Tongue (tissue), 1 donor: ENCODE measurements at regions not wholly inside any gene's neighbourhood (a gene's known extent, or its start where the extent isn't known, plus 50 kb on each side); places are given as distances from the start of the nearest gene placed in this dataset.
A peak's percentile ranks its signal among the peaks of the same experiment; 100 is the strongest.

ENCODE experiments used
- DNase-seq: peaks from one replicate; pipeline ENCODE4 v3.0.0-alpha.2; 2015

- no peak for DNase-seq
Measured at GRCh38 chr4:130338851-130339250, 1242.9 kb downstream of the C4orf33 start.

DNA sequence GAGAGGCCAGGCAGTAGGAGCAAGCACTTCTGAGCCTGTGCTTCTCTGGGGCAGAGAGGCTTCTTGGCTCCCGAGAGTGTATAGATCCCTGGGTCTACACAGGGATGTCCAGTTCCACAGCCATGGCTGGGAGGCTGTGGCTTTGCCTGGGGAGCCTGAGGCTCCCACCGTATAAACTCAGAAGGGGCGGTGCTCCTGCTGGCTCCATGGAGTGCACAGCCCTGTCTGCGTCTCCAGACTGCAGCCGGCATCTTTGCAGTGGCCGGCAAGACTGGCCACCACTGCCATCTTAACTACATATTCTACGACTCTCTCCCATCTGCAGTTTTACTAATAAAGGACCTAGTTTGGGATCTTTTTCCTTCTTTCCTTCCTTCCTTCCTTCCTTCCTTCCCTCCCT is 1253.8 kb downstream of the C4orf33 start:
- DNase-seq: no peak

GRCh38 chr4:130356873-130357272 is 1260.9 kb downstream of the C4orf33 start:
- no peak for DNase-seq

DNA sequence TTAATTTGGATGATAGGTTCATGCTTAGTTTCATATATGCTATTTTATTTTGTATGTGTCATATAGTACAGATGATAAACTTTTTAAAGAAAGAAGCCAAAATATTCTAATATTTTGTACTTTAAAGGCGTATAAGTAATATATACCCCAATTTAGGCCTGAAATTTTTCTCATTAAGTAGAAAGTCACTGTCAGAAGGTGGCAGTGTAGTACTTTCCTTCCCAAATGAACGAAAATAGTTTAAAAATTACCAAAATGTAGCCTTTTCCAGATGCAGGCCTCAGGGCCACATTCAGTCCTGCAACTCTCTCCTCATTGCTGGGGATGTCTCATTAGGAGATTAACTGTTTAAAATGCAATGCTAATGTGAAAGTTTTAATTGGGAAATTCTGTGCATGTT is 1263.6 kb downstream of the C4orf33 start:
- DNase-seq: peak; percentile 14

DNA sequence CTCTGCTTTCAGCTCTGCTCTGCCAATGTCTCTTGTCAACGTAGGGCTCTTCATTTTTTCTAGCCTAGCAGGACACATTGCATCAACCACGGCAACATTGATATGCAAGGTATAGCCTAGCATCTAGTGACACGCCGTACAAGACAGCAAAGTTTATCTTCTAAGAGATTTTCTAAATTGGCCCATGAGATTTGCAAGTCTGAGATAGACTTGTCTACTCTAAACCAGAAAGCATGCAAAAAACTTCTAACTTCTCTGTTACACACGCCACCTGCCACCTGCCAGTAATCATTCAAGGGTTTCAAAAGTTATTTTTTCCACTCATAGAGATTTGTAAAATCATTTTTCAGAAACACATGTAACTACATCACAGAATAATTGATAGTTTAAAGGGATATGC is 1265.7 kb downstream of the C4orf33 start:
- DNase-seq: no peak

GRCh38 chr4:130368668-130369067 is 1272.7 kb downstream of the C4orf33 start:
- DNase-seq: no peak

DNA sequence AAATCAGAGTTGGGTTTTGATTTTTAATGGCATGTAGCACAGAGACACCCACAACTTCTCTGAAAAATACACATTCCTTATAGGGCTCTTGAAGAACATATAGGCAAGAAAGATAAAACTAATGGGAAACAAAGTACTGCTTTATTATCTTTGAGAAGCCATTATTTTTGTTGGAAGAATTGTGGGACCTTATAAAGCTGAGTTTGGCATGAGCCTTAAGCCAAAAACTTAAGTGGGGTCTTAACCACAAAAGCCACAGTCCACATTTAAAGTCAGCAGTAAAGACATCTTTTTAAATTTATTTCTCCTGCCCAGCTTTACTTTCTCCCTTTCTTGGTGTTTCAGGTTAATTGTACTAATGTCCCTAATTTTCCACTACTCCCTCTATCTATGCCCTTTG is 1297.3 kb downstream of the C4orf33 start:
- DNase-seq: no peak

DNA sequence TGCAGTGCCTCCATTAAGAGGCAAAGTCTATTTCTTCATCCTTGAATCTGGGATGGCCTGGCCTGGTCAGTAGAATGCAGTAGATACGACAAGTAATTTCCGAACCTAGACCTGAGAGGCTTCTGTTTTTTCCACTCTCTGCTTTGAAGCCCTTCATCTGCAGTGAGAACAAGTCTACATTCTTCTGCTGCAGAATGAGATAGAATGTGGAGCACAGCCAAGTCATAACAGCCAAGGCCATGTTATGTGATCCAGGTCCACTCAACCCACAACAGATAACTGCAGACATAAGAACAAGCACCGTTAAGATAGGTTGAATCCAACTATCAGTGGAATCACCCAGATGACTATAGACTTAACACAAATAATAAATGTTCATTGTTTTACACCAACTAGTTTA is 1297.7 kb downstream of the C4orf33 start:
- peak; percentile 1 for DNase-seq

GRCh38 chr4:130395871-130396270 is 1299.9 kb downstream of the C4orf33 start:
- DNase-seq: no peak

GRCh38 chr4:130403221-130403620 is 1307.3 kb downstream of the C4orf33 start:
- no peak for DNase-seq

GRCh38 chr4:130416228-130416627 is 1320.3 kb downstream of the C4orf33 start:
- DNase-seq: no peak

- DNase-seq: no peak
Measured at GRCh38 chr4:130419211-130419975, 1323.4 kb downstream of the C4orf33 start.

GRCh38 chr4:130422261-130422660 is 1326.3 kb downstream of the C4orf33 start:
- DNase-seq: no peak

DNA sequence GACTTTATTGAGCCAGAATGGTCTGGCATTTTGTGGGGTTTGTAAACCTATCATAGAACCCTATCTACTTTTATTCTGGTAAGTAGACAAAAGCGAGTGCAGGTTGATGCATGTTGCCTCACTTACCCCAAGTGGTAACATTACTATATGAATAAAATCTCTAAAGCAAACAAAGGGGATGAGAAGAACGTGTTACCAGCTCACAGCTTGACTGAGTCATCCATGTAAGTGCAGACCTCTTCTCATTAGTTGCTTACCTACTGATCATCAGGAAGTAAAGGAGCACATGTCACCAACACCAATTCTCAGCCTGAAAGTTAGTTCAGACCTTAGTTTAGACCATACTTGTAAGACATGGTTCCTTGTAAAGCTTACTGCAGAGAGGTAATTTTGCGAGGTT is 1328.3 kb downstream of the C4orf33 start:
- no peak for DNase-seq

GRCh38 chr4:130432289-130432688 is 1336.3 kb downstream of the C4orf33 start:
- DNase-seq: no peak

DNA sequence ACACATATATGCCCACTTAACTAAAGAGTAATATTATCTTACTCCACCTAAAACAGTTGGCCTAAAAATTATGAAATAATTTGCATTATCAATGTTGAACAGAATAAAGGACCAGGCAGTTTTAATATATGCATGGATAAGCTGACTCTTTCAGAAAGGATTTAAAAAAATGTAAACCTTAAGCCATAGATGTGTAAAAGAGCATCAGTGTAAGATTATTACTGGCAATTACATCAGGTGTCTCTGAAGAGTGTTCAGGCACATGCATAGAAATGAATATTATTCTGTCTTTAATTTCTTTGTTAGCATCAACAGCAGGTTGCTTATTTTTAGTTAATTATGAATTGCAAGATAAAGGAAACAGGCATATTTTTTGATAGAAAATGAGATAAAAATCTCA is 1353.8 kb downstream of the C4orf33 start:
- DNase-seq: no peak

DNA sequence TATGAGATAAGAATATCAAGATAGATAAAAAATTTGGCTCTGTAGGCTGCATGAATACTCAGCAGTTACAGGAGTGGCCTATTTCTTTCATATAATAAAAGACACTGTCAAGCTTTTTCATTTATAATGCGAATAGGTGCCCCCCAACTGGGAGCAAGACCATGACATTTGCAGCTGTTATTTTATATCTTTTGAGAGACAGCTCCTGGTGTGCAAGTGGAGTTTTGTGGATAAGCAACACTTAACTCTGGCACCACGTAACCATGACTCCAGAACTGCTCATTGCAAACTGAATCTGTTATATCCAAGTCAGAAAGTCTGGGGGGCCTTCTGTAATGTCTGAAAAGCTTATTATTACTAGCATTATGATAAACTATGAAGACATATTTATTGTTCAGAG is 1372.4 kb downstream of the C4orf33 start:
- DNase-seq: peak; percentile 54

DNA sequence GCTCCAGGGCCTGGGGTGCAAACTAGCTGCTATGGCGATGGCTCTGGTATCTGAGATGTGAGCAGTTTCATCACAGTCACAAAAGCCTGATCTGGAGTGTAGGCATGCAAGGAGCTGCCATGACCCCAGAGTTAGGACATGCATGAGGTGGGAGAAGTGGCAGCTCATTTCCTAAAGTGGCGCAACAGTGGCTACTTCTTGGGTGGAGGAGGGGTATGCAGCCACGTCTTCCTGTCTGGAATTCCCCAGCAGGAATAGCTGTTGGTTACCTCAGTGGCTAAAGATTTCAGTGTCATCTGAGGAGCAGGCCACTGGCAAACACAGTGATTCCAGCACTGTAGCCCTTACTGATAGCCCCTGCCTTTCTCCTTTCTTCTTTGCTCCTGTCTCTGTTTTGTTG is 1382.5 kb downstream of the C4orf33 start:
- DNase-seq: no peak

DNA sequence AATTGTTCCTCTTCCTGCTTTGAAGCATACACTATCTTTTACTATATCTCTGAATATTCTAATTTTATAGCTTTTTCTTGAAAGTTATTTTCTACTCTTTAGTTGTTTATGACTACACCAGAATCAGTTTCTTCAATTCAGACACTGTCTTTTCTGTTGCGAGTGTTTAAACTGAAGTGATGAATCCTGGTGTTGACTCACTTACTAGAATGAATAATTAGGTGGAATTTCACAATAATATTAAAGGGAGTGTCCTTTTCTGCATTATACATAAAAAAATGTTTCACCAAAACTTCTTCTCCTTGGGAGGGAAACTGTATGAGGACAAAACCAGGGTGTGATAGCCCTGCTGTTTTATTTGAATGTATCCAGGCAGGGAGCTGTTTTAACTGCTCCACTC is 1383.1 kb downstream of the C4orf33 start:
- no peak for DNase-seq

- no peak for DNase-seq
Measured at GRCh38 chr4:130479674-130480073, 1383.7 kb downstream of the C4orf33 start.

GRCh38 chr4:130484826-130485225 is 1388.9 kb downstream of the C4orf33 start:
- no peak for DNase-seq

GRCh38 chr4:130485371-130485770 is 1389.4 kb downstream of the C4orf33 start:
- DNase-seq: no peak

GRCh38 chr4:130486186-130486585 is 1390.2 kb downstream of the C4orf33 start:
- DNase-seq: peak; percentile 56

DNA sequence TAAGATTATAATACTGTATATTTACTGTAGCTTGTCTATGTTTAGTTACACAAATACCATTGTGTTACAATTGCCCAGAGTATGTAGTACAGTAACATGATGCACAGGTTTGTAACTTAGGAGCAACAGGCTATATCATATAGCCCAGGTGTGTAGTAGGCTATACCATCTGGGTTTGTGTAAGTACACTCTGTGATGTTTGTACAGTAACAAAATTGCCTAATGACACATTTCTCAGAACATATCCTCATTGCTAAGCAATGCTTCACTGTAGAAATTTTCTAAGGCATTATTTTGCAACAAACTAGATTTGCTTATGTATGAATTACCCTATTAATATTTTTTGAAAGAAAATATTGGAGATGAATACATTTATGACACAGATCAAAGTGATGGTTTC is 1390.9 kb downstream of the C4orf33 start:
- no peak for DNase-seq

DNA sequence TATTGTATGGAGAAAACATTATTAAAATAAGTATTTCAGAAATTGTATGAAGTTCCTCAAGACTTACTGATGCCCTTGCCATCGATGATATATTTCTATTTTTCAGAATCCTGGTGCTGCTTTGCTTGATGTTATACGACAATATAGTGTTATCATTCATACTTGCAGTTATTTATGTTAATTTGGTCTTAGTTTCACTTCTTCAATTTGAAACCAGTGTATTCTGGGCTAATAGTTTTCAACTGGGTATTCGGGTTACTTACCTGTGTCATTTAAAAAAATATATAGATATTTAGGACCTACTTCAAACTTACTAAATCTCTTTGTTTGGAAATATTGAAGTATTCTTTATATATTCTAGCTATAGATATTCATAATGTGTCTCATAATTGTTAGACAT is 1414.7 kb downstream of the C4orf33 start:
- DNase-seq: no peak
